HG03045 (cell line): ENCODE measurements at regions not wholly inside any gene's neighbourhood (a gene's known extent, or its start where the extent isn't known, plus 50 kb on each side); places are given as distances from the start of the nearest gene placed in this dataset.
"Not testable (repeated sequence)": the region's sequence is repeated elsewhere in the genome, so short reads cannot be mapped to it uniquely, and the experiment has no call there.

Experiments used
- ATAC-seq: cut with Tn5 transposase; IDR thresholded peaks from one replicate; pipeline ENCODE4 v1.9.1; 2021; ENCODE audit warnings: mild to moderate bottlenecking, moderate library complexity; ENCODE audit not compliant: unreplicated experiment

GRCh38 chr1:14247666-14248065, 350.8 kb upstream of the KAZN start:
- ATAC-seq: no peak

- ATAC-seq: no peak
Measured at GRCh38 chr1:14251871-14252270, 346.6 kb upstream of the KAZN start.

GRCh38 chr1:14253676-14254075, 344.8 kb upstream of the KAZN start:
- no peak for ATAC-seq

GRCh38 chr1:14254251-14254650, 344.2 kb upstream of the KAZN start:
- ATAC-seq: no peak

- ATAC-seq: no peak
Measured at GRCh38 chr1:14255233-14255632, 343.3 kb upstream of the KAZN start.

GRCh38 chr1:14255711-14256110, 342.8 kb upstream of the KAZN start:
- no peak for ATAC-seq

GRCh38 chr1:14259191-14259757, 339.2 kb upstream of the KAZN start:
- ATAC-seq: no peak

- ATAC-seq: no peak
Measured at GRCh38 chr1:14260480-14260879, 338.0 kb upstream of the KAZN start.

GRCh38 chr1:14261395-14261794, 337.1 kb upstream of the KAZN start:
- ATAC-seq: no peak

GRCh38 chr1:14262637-14263036, 335.8 kb upstream of the KAZN start:
- no peak for ATAC-seq

GRCh38 chr1:14263225-14263624, 335.3 kb upstream of the KAZN start:
- ATAC-seq: no peak

- ATAC-seq: no peak
Measured at GRCh38 chr1:14263671-14264070, 334.8 kb upstream of the KAZN start.

GRCh38 chr1:14265495-14265894, 333.0 kb upstream of the KAZN start:
- no peak for ATAC-seq

- no peak for ATAC-seq
Measured at GRCh38 chr1:14267991-14268390, 330.5 kb upstream of the KAZN start.

- ATAC-seq: no peak
Measured at GRCh38 chr1:14270821-14271220, 327.7 kb upstream of the KAZN start.

GRCh38 chr1:14273811-14274210, 324.7 kb upstream of the KAZN start:
- no peak for ATAC-seq

GRCh38 chr1:14279891-14280290, 318.6 kb upstream of the KAZN start:
- ATAC-seq: not testable (repeated sequence)

- no peak for ATAC-seq
Measured at GRCh38 chr1:14280909-14281308, 317.6 kb upstream of the KAZN start.

- no peak for ATAC-seq
Measured at GRCh38 chr1:14281412-14281811, 317.1 kb upstream of the KAZN start.

GRCh38 chr1:14282707-14283106, 315.8 kb upstream of the KAZN start:
- ATAC-seq: no peak

GRCh38 chr1:14285238-14285637, 313.2 kb upstream of the KAZN start:
- no peak for ATAC-seq

- ATAC-seq: not testable (repeated sequence)
Measured at GRCh38 chr1:14291182-14291581, 307.3 kb upstream of the KAZN start.

- ATAC-seq: no peak
Measured at GRCh38 chr1:14292520-14292919, 306.0 kb upstream of the KAZN start.
